Ishikawa (cell line): ENCODE measurements at regions not wholly inside any gene's neighbourhood (a gene's known extent, or its start where the extent isn't known, plus 50 kb on each side); places are given as distances from the start of the nearest gene placed in this dataset.

Experiments used
- CEBPB ChIP-seq: IDR thresholded peaks from 2 replicates; pipeline ENCODE4 v1.6.1; 2012
- CREB1 ChIP-seq: IDR thresholded peaks from 2 replicates; pipeline ENCODE4 v1.6.1; 2012; ENCODE audit warnings: low read depth
- EGR1 ChIP-seq: IDR thresholded peaks from 2 replicates; pipeline ENCODE4 v1.6.1; 2012
- EP300 ChIP-seq: IDR thresholded peaks from 2 replicates; pipeline ENCODE4 v1.6.1; 2012; ENCODE audit warnings: borderline replicate concordance
- FOXM1 ChIP-seq: IDR thresholded peaks from 2 replicates; pipeline ENCODE4 v1.6.1; 2012; ENCODE audit warnings: low read depth, borderline replicate concordance
- NFIC ChIP-seq: IDR thresholded peaks from 2 replicates; pipeline ENCODE4 v1.6.1; 2012
- RAD21 ChIP-seq: IDR thresholded peaks from 2 replicates; pipeline ENCODE4 v1.6.1; 2012; ENCODE audit warnings: low read depth
- TAF1 ChIP-seq: IDR thresholded peaks from 2 replicates; pipeline ENCODE4 v1.6.1; 2012; ENCODE audit warnings: low read depth, mild to moderate bottlenecking
- TCF12 ChIP-seq: IDR thresholded peaks from 2 replicates; pipeline ENCODE4 v1.6.1; 2012; ENCODE audit warnings: low read depth
- TEAD4 ChIP-seq: IDR thresholded peaks from 2 replicates; pipeline ENCODE4 v1.6.1; 2012
- YY1 ChIP-seq: IDR thresholded peaks from 2 replicates; pipeline ENCODE4 v1.6.1; 2012; ENCODE audit warnings: low read depth
- ZBTB7A ChIP-seq: IDR thresholded peaks from 2 replicates; pipeline ENCODE4 v1.6.1; 2012; ENCODE audit warnings: low read depth
- TF ChIP-seq, protein P1 (sequence below): IDR thresholded peaks from 2 replicates; pipeline ENCODE4 v1.6.1; 2012
- TF ChIP-seq, protein P2 (sequence below): IDR thresholded peaks from 2 replicates; pipeline ENCODE4 v1.6.1; 2012; ENCODE audit warnings: low read depth, mild to moderate bottlenecking
- TF ChIP-seq, protein P3 (sequence below): IDR thresholded peaks from 2 replicates; pipeline ENCODE4 v1.6.1; 2012

DNA sequence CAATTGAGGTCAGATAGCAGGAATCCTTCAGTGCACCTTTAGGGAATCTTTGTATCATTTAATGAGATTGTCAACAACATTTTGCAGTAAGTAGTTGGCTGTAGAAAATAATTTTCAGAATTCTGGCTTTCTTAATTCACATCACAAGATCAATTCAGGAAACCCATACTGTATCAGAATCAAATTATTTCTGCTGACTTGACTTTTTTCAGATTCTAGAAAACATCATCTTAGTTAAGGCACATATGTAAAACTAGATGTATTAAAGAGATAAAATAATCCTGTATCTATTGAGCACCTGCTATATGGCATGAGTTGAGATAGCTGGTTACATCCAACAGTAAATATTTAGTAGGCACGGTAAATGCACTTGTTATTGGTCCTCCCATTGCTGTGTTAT is 791.4 kb downstream of the TDRD15 start:
- TF ChIP-seq TAF1: no peak
- no peak for TF ChIP-seq YY1
- TF ChIP-seq NFIC: no peak
- TF ChIP-seq CREB1: no peak
- TF ChIP-seq, protein P1, sequence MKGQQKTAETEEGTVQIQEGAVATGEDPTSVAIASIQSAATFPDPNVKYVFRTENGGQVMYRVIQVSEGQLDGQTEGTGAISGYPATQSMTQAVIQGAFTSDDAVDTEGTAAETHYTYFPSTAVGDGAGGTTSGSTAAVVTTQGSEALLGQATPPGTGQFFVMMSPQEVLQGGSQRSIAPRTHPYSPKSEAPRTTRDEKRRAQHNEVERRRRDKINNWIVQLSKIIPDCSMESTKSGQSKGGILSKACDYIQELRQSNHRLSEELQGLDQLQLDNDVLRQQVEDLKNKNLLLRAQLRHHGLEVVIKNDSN: no peak
- no peak for TF ChIP-seq ZBTB7A
- TF ChIP-seq RAD21: no peak
- no peak for TF ChIP-seq FOXM1
- no peak for TF ChIP-seq EGR1
- TF ChIP-seq, protein P2, sequence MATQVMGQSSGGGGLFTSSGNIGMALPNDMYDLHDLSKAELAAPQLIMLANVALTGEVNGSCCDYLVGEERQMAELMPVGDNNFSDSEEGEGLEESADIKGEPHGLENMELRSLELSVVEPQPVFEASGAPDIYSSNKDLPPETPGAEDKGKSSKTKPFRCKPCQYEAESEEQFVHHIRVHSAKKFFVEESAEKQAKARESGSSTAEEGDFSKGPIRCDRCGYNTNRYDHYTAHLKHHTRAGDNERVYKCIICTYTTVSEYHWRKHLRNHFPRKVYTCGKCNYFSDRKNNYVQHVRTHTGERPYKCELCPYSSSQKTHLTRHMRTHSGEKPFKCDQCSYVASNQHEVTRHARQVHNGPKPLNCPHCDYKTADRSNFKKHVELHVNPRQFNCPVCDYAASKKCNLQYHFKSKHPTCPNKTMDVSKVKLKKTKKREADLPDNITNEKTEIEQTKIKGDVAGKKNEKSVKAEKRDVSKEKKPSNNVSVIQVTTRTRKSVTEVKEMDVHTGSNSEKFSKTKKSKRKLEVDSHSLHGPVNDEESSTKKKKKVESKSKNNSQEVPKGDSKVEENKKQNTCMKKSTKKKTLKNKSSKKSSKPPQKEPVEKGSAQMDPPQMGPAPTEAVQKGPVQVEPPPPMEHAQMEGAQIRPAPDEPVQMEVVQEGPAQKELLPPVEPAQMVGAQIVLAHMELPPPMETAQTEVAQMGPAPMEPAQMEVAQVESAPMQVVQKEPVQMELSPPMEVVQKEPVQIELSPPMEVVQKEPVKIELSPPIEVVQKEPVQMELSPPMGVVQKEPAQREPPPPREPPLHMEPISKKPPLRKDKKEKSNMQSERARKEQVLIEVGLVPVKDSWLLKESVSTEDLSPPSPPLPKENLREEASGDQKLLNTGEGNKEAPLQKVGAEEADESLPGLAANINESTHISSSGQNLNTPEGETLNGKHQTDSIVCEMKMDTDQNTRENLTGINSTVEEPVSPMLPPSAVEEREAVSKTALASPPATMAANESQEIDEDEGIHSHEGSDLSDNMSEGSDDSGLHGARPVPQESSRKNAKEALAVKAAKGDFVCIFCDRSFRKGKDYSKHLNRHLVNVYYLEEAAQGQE: no peak

DNA sequence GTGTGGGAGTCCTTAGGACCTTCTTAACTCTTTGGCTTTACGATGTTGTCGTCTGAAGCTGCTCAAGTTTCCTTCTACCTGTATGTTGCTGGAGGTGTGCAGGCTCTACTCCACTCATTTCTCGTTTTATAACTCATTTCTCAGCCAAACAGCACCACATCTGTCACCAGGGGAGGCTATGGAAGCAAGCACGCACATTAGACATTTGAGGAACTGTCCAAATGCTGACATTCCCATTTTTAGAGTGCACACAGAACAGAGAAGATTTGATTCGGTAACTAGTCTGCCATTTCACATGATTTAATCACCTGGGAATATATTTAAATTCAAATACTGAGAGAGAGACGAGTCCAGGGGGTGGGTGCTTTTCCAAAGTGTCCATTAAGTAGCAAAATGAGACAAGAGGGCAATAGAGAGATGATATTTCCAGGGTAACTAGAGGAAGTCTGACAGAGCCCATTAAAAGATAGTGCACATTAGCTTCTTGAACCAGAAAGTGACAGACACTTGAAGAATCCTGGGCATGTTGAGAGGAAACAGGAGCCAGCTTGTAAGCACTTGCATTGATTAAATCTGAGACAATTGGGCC is 793.3 kb downstream of the TDRD15 start:
- TF ChIP-seq, protein P2: peak; percentile 75
- TF ChIP-seq, protein P3, sequence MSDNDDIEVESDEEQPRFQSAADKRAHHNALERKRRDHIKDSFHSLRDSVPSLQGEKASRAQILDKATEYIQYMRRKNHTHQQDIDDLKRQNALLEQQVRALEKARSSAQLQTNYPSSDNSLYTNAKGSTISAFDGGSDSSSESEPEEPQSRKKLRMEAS: no peak

- TF ChIP-seq TEAD4: no peak
- TF ChIP-seq ZBTB7A: no peak
- TF ChIP-seq RAD21: no peak
- no peak for TF ChIP-seq NFIC
Observed at GRCh38 chr2:21920721-21921120, 797.0 kb downstream of the TDRD15 start.

- TF ChIP-seq, protein P3: no peak
- TF ChIP-seq NFIC (no peak), EGR1 (no peak), ZBTB7A (no peak), FOXM1 (no peak), CREB1 (no peak), EP300 (no peak), CEBPB (no peak), TEAD4 (no peak), TCF12 (no peak), YY1 (no peak), RAD21 (no peak), TAF1 (no peak)
- TF ChIP-seq, protein P2: no peak
- TF ChIP-seq, protein P1: no peak
Observed at GRCh38 chr2:21924640-21925285, 801.0 kb downstream of the TDRD15 start.

DNA sequence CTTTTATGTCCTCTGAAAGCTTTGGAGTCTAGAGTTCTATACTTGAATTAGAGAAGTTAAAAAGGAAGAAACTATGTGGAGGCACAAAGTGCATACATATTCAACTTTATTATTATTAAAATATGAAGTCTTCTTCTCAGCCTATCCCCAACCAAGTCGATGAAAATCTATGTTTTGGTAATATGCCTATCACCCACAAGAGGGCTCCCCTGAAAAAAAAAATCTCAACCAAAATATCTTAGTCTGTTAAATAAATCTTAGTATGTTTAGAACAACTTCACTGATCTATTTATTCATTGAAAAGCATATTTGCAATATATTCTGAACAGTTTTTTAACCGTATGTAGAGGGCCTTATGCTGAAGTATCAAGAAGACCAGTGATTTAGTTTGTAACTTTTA is 804.5 kb downstream of the TDRD15 start:
- TF ChIP-seq TAF1 (no peak), RAD21 (no peak), CEBPB (no peak), ZBTB7A (no peak), FOXM1 (no peak), NFIC (no peak), EGR1 (no peak), CREB1 (no peak)
- TF ChIP-seq, protein P1: no peak
- TF ChIP-seq, protein P3: no peak
